HAP-1 (cell line): ENCODE measurements at regions not wholly inside any gene's neighbourhood (a gene's known extent, or its start where the extent isn't known, plus 50 kb on each side); places are given as distances from the start of the nearest gene placed in this dataset.
A peak's percentile ranks its signal among the peaks of the same experiment; 100 is the strongest.
"Not testable (repeated sequence)": the region's sequence is repeated elsewhere in the genome, so short reads cannot be mapped to it uniquely, and the experiment has no call there.

Experiments used
- DNase-seq, 2 experiments: peaks; one replicate each; pipeline ENCODE4 v3.0.0-alpha.2; 2016 to 2020; ENCODE audit warnings: low spot score in 2 of 2
- H3K27me3 ChIP-seq: fragments of 250-450 bp; sonication (Bioruptor Pico); 2 replicates; pipeline ENCODE4 v1.5.1; 2020; ENCODE audit warnings: low read depth, mild to moderate bottlenecking, moderate library complexity
- H3K36me3 ChIP-seq: fragments of 250-450 bp; sonication (Bioruptor Pico); replicated peaks from 2 replicates; pipeline ENCODE4 v1.5.1; 2020; ENCODE audit warnings: mild to moderate bottlenecking
- H3K4me1 ChIP-seq: fragments of 250-450 bp; sonication (Bioruptor Pico); 2 replicates; pipeline ENCODE4 v1.5.1; 2020; ENCODE audit warnings: mild to moderate bottlenecking
- H3K4me3 ChIP-seq: fragments of 250-450 bp; sonication (Bioruptor Pico); 2 replicates; pipeline ENCODE4 v1.5.1; 2020; ENCODE audit warnings: mild to moderate bottlenecking, moderate library complexity
- H3K9me3 ChIP-seq: fragments of 250-450 bp; sonication (Bioruptor Pico); 2 replicates; pipeline ENCODE4 v1.5.1; 2020; ENCODE audit warnings: mild to moderate bottlenecking, moderate library complexity
- in situ Hi-C: fragments of 300-500 bp; cut with MboI; formaldehyde crosslinking; loops from 3 replicates; pipeline ENCODE4 v1.14.3; 2020; ENCODE audit warnings: low sequenced_read_pairs, inconsistent platforms, mixed read lengths

DNA sequence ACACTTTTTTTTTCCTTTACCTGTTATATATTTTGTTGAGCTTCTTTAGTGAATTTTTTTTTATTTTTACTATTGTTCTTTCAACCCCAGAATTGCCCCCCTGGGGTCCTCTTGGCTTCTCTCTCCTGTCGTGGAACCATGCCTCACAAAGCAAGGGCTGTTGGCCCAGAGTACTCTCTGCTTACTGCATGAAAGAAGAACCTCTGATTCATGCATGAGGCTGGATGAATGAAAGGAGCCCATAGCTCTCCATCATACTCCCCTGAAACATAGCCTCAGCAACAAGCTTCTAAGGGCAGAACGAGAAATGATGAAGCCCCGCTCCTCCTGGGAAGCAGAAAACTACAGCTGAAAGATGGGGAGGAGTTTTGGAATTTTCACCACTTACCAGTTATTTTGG is 1441.0 kb downstream of the BRINP3 start:
- Histone ChIP-seq H3K9me3 (no peaks in the 10 kb centered on the region), H3K36me3 (no peaks in the 10 kb centered on the region), H3K27me3 (no peaks in the 10 kb centered on the region), H3K4me3 (no peak overlapping the region), H3K4me1 (no peaks in the 10 kb centered on the region)
- in situ Hi-C loops, result no loop called here
- no peak for DNase-seq

DNA sequence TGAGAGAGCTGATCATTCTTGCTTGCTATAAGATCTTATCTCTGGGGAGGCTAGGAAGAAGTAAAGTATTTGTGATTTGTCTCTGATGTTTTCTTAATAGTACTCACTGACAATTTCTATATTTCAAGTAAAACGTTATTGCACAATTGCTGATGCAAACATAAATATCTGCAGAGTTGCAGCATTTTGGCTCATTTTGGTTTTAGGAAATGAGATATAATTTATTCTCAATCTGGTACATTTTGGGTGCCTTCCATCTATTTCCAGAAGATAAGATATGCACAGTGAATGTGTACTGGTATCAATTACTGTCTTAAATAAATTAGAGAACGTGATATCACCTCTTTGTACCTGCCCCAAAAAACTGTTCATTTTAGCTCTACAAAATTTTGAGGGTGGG is 1431.5 kb downstream of the BRINP3 start:
- DNase-seq, result no peak
- H3K36me3 ChIP-seq, result no peaks in the 10 kb centered on the region
- H3K4me1 ChIP-seq, result peaks cover 21% of the 10 kb centered on the region
- no peak overlapping the region for H3K4me3 ChIP-seq
- H3K9me3 ChIP-seq, result no peaks in the 10 kb centered on the region
- H3K27me3 ChIP-seq, result no peaks in the 10 kb centered on the region
- in situ Hi-C loops, result no loop called here

DNA sequence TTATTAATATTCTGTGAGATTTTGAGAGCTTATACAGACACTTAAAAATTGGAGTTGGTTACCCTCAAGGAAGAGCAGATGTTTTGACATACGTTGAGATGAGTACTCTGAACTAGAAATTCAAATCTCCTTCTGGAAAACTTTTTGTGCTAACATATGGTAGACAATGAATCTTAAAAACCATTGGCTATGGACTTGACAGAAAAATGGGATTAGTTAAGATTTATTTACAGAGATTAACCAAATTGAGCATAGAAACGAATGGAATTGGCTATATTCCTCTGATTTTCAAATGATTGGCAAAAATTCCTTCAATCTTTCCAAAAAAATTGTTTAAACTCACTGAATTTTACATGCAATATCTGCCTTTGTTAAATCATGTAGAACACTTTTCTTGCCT is 1392.9 kb downstream of the BRINP3 start:
- no peak for DNase-seq
- no peaks in the 10 kb centered on the region for H3K36me3 ChIP-seq
- no peaks in the 10 kb centered on the region for H3K27me3 ChIP-seq
- H3K4me3 ChIP-seq, result no peak overlapping the region
- H3K9me3 ChIP-seq, result no peaks in the 10 kb centered on the region
- H3K4me1 ChIP-seq, result no peaks in the 10 kb centered on the region
- in situ Hi-C loops, result no loop called here

DNA sequence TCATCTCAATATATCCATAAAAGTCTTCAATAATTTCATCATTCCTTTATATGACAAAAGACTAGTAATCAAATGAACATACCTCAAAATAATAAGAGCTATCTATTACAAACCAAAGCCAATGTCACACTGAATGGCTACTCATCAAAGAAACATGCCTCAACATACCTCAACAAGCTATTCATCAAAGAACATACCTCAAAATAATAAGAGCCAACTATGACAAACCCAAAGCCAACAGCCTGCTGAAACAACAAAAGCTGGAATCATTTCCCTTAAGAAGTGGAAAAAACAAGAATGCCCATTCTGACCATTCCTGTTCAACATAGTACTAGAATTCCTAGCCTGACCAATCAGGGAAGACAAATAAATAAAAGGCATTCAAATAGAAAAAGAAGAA is 1373.7 kb downstream of the BRINP3 start:
- H3K4me3 ChIP-seq, result no peak overlapping the region
- H3K4me1 ChIP-seq, result no peaks in the 10 kb centered on the region
- H3K9me3 ChIP-seq, result no peaks in the 10 kb centered on the region
- DNase-seq, result no peak
- no peaks in the 10 kb centered on the region for H3K27me3 ChIP-seq
- in situ Hi-C loops, result no loop called here
- H3K36me3 ChIP-seq, result no peaks in the 10 kb centered on the region

DNA sequence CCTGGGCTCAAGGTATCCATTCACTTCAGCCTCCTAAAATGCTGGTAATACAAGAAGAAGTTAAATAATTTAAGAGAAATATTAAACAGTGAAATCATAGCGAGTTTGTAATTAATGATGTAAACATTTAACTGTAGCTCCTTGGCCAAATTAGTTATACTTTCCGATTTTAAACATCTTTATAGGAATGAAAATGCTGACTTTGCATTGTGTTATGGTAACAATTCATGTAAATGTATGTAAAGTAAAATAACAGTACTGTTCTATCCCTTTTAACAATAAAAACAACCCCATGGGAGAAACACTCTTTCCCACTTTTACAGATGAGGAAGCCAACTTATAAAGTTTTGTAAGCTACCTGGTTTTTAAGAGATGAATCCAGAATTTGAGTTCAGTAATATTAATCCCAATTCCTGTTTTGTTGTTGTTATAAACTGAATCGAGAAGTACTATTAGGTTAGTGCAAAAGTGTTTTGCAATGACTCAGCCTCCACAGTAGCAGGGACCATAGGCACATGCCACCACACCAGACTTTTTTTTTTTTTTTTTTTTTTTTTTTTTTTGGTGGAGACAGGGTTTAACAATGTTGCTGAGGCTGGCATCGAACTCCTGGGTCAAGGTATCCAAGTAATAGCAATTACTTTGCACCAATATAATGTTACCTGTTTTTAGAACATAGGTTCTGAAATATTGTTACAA is 1360.4 kb downstream of the BRINP3 start:
- no peaks in the 10 kb centered on the region for H3K36me3 ChIP-seq
- no peaks in the 10 kb centered on the region for H3K27me3 ChIP-seq
- in situ Hi-C loops, result no loop called here
- H3K9me3 ChIP-seq, result no peaks in the 10 kb centered on the region
- H3K4me1 ChIP-seq, result peaks cover 7% of the 10 kb centered on the region
- DNase-seq, result no peak
- no peak overlapping the region for H3K4me3 ChIP-seq

DNA sequence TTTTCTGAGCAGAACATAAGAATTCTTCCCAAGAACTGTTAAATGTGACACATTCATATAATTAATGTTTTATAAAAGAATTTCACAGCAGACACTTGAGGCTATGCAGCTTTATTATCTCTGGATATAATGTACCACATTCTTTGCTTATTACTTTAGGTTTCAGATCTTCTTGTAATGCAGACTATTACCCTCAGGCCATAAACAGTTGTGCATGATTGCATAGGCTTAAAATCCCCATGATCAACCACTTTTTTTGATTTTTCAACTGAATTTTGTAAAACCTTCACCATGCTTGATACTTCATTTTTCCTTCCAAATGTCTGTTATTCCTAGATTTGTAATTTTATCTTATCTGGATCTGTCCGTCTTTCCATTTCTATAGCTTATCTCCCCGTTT is 1355.7 kb downstream of the BRINP3 start:
- Histone ChIP-seq H3K4me1 (peaks cover 7% of the 10 kb centered on the region), H3K9me3 (peaks cover 4% of the 10 kb centered on the region; the same call in 1 of the 2 replicates), H3K36me3 (no peaks in the 10 kb centered on the region), H3K4me3 (no peak overlapping the region), H3K27me3 (no peaks in the 10 kb centered on the region)
- in situ Hi-C loops, result no loop called here
- peak in 1 of 2 experiments; percentile 31 for DNase-seq

DNA sequence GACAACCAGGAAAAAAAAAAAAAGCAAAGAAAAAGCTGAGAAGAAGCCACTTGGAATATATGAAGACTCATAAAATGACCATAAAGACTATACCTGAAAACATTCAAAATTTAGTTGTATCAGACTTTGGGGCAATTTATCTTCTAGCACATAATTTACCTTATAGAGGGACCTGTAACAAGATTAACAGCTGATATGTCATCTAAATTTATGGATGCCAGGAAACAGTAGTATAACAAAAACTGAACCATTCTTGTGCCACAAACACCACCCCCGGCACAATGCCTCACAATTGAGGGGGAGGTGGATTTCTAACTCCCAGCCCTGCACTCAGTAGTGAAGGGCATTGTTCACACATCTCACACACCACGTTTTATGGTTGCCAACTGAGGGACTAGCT is 1352.0 kb downstream of the BRINP3 start:
- in situ Hi-C loops, result no loop called here
- no peaks in the 10 kb centered on the region for H3K36me3 ChIP-seq
- H3K4me3 ChIP-seq, result no peak overlapping the region
- H3K27me3 ChIP-seq, result no peaks in the 10 kb centered on the region
- no peak for DNase-seq
- peaks cover 4% of the 10 kb centered on the region; the same call in 1 of the 2 replicates for H3K9me3 ChIP-seq
- H3K4me1 ChIP-seq, result peaks cover 7% of the 10 kb centered on the region

DNA sequence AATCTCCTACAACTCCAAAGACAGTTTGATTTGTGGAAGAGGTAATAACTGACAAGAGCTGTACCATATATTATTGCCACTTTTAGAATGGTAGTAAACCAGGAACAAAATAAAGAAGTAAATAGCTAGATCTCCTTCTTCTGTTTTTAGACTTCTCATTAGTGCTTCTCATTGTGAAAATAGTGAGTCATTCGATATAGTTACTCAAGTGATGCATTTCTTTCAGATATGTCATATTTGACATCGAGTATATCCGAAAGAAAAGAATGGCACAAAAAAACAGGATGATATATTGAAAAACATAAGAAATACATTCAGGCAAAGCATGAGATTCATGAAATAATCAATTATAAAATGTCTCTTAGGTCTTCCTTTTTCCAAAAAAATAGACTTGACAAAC is 1346.1 kb downstream of the BRINP3 start:
- Histone ChIP-seq H3K27me3 (no peaks in the 10 kb centered on the region), H3K4me3 (no peak overlapping the region), H3K36me3 (no peaks in the 10 kb centered on the region), H3K9me3 (no peaks in the 10 kb centered on the region), H3K4me1 (no peaks in the 10 kb centered on the region)
- in situ Hi-C loops, result no loop called here
- DNase-seq, result no peak

DNA sequence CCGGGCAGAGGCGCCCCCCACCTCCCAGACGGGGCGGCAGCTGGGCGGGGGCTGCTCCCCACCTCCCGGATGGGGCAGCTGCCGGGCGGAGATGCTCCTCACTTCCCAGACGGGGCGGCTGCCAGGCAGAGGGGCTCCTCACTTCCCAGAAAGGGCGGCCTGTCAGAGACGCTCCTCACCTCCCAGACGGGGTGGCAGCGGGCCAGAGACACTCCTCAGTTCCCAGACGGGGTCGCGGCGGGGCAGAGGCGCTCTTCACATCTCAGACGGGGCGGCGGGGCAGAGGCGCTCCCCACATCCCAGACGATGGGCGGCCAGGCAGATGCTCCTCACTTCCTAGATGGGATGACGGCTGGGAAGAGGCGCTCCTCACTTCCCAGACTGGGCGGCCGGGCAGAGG is 1337.9 kb downstream of the BRINP3 start:
- in situ Hi-C loops, H3K36me3 ChIP-seq, H3K27me3 ChIP-seq, H3K9me3 ChIP-seq, H3K4me1 ChIP-seq, DNase-seq, H3K4me3 ChIP-seq: not testable (repeated sequence)

DNA sequence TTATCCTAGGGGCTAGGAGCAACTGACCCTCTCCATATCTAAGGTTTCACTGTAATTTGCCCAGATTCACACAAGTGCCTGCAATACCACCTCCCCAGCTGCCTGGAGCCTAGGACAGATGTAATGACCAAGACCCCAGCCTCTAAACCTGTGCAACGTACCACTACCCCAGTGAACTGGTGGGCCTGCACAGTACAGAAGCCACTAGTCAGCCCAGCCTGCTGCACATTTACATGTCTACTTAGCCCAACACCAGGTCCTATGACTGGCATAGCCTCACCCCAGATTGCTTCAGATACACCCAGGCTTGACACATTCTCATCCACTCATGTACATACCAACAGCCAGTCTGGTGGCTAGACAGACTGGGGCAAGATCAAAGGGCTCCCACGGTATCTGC is 1336.6 kb downstream of the BRINP3 start:
- Histone ChIP-seq H3K4me3 (no peak overlapping the region), H3K4me1 (no peaks in the 10 kb centered on the region), H3K27me3 (no peaks in the 10 kb centered on the region), H3K36me3 (no peaks in the 10 kb centered on the region), H3K9me3 (no peaks in the 10 kb centered on the region)
- DNase-seq, result no peak
- in situ Hi-C loops, result no loop called here

DNA sequence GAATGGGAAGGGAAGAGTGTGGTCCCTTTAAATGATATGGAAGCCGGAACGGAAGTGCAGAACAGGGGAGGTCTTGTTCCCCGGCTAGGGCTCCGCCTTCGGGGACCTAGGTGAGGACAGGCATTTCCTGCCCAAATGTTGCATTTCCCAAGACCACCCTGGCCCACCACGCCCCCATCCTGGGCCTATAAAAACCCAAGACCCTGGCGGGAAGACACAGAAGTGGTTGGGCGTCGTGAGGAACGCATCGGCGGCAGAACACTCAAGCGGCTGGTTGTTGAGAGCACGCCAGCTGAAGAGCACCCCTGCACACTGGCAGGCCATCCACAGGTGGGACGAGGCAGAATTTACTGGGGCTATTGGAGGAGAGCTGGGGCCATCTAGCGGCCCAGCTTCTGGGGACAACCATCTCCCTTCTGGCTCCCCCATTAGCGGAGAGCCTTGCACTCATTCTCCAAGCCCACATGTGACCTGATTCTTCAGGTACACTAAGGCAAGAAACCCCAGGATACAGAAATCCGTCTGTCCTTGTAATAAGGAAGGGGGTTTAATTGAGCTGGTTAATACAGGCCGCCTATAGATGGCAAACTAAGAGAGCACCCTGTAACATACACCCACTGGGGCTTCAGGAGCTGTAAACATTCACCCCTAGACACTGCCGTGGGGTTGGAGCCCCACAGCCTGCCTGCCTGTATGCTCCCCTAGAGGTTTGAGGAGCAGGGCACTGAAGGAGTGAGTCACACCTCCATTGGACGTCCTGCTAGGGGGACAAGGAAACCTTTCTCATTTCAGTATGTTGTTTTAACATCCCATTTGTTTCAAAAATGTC is 1327.9 kb downstream of the BRINP3 start:
- in situ Hi-C loops, result no loop called here
- no peaks in the 10 kb centered on the region for H3K9me3 ChIP-seq
- H3K4me1 ChIP-seq, result no peaks in the 10 kb centered on the region
- no peak overlapping the region for H3K4me3 ChIP-seq
- no peak for DNase-seq
- no peaks in the 10 kb centered on the region for H3K36me3 ChIP-seq
- H3K27me3 ChIP-seq, result no peaks in the 10 kb centered on the region

DNA sequence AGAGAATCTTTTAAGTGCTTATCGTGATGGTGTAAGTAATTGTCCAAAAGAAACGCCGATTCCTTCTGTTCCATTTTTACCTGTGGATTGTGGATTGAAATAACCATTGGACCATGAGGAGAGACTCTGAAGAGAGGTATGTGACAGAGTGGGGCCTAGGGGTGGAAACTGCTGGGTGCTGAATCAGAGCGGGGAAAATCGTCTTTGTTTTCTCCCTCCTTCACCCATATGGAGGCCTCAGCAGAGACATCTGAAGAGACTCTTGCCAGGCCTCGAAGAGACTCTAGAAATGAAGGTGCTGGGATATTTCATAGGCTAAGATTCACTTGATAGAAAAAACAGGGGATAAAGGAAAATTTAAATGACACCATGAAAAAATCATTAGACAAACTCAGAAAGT is 1327.0 kb downstream of the BRINP3 start:
- Histone ChIP-seq H3K27me3 (no peaks in the 10 kb centered on the region), H3K4me3 (no peak overlapping the region), H3K36me3 (no peaks in the 10 kb centered on the region), H3K9me3 (no peaks in the 10 kb centered on the region), H3K4me1 (no peaks in the 10 kb centered on the region)
- DNase-seq, result no peak
- in situ Hi-C loops, result no loop called here

DNA sequence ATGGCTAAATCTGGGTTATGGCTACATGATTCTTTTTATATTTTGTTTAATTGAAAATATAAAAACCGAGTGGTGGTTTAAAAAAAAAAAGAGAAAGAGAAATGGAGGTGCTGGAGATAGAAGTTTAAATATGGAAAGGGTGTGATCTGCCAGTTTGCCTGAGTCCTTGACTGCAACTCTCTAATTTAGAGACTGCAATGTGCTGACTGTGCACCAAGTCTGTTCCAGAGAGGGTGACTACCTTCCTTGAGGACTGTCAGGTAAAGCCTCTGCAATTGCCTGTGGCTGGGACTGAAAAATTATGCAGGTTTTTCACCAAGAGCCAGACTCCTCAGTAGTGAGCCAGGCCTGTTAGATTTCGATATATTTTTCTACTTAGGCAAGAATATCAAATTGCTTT is 1326.3 kb downstream of the BRINP3 start:
- Histone ChIP-seq H3K27me3 (no peaks in the 10 kb centered on the region), H3K9me3 (no peaks in the 10 kb centered on the region), H3K4me3 (no peak overlapping the region), H3K4me1 (no peaks in the 10 kb centered on the region), H3K36me3 (no peaks in the 10 kb centered on the region)
- no peak for DNase-seq
- in situ Hi-C loops, result no loop called here

DNA sequence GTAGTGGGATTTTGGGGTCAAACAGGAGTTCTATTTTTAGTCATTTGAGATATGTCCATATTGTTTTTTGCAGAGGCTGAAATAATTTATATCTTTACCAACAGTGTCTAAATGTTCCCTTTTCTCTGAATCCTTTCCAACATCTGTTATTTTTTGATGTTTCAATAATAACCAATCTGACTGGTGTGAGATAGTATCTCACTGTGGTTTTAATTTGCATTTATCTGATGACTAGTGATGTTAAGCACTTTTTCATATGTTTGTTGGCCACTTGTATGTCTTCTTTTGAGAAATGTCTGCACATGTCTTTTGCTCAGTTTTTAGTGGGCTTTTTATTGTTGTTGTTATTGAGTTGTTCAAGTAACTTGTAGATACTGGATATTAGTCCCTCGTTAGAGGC is 1325.0 kb downstream of the BRINP3 start:
- Histone ChIP-seq H3K9me3 (no peaks in the 10 kb centered on the region), H3K4me3 (no peak overlapping the region), H3K4me1 (no peaks in the 10 kb centered on the region), H3K27me3 (no peaks in the 10 kb centered on the region), H3K36me3 (no peaks in the 10 kb centered on the region)
- no peak for DNase-seq
- in situ Hi-C loops, result no loop called here
